Cardiac septum (tissue), 1 donor: ENCODE measurements at regions not wholly inside any gene's neighbourhood (a gene's known extent, or its start where the extent isn't known, plus 50 kb on each side); places are given as distances from the start of the nearest gene placed in this dataset.

Experiments used
- DNase-seq: peaks from one replicate; pipeline ENCODE4 v3.0.0-alpha.2; 2020; ENCODE audit warnings: low spot score
- intact Hi-C: fragments of 100-400 bp; cut with DNase I; formaldehyde crosslinking; loops from one replicate; pipeline ENCODE4 v1.14.0; 2022
- donor health status: DM: no; HTN: no; CAD: no.

DNA sequence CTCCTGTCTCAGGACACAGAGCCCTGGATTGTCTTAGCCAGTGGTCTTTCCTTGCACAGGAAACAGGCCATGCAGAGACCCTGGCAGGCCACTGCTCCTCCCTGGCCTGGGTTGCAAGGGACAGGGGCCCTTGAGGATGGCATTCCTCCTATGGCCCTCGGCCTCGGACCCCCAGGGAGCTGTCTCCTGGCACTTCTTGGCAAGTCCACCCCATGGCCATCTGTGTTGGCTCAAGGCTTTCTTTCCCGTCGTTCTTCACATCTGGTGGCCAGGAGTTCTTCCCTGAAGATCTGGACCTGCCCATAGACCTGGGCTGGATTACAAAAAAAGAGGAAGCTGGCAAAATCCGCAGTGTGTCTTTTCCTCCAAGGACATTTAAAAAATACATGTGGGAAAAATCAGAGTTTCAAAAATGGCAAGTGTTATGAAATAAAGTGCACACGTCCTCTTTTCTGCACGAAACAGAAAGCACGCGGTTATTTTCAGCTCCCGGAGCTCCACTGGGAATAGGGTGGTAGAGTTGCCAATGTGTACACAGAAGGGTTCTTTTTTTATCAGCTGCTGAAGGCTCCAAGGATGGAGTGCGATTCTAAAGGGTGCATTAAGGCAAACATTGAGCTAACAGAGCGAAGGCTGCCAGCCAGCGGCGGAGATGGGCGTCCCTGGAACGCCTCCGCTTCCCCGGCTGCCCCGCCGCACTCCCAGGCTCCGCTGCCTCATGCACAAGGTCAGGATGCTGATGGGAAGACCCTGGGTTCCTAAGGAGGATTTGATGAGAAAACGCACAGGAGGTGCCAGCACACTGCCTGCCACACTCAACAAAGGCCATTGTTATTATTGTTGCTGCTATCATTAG, 62.8 kb upstream of the FAM20C start:
- intact Hi-C loops, result no loop called here
- DNase-seq, result no peak

DNA sequence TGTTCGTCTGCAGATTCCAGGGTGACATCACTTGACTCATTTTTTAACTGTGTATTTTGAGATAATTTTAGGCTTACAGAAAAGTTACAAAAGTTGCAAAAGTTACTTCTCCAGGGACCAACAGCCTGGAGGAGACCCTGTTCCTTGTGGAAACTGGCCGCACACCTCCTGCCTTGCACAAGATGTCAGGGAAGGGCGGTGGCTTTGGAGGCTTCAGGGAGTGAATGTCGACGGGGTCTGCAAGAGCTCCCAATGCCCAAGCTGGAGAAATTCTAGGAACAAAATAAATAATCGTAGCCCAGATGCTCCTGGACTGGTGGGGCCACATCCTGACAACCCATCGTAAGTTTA, 62.2 kb upstream of the FAM20C start:
- no peak for DNase-seq
- intact Hi-C loops, result no loop called here

DNA sequence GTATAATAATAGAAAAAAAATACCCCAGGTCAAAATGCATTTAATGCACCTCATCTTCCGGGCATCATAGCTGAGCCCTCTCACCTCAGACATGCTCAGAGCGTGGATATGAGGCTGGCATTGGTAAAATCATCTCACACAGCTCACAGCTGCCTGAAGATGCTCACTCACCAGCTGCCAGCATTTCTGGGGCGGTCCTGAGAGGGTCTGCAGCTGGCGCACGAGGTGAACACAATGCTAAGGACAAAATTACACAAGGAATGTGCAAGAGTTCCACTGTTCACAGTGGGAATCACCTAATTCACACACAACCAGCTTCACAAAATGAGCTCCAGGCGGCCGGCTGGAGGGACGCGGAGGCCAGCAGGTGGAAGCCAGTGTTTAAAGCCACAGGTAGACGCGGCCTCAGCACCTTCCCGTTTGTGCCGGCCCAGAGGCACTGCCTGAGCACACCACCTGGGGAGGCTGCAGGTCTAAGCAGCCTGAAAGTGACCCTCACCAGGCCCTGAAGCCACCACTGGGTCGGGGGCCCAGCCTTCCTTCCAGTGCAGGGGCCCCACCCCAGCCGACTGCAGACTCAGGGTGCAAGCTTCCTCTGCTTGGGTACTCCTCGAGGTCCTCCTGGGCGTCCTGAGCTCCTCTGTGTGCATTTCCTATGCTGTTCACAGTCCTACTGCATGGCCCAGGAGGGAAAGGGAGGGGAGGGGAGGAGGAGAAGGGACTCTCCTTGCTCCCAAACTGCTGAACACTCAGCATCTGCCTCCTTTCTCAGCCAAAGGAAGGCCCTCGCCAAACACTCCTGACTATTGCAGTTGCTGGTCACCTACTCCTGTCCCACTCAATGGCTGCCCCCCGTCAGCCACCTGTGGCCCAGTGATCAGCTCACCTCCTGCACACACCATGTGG, 61.2 kb upstream of the FAM20C start:
- intact Hi-C loops, result no loop called here
- DNase-seq, result no peak

DNA sequence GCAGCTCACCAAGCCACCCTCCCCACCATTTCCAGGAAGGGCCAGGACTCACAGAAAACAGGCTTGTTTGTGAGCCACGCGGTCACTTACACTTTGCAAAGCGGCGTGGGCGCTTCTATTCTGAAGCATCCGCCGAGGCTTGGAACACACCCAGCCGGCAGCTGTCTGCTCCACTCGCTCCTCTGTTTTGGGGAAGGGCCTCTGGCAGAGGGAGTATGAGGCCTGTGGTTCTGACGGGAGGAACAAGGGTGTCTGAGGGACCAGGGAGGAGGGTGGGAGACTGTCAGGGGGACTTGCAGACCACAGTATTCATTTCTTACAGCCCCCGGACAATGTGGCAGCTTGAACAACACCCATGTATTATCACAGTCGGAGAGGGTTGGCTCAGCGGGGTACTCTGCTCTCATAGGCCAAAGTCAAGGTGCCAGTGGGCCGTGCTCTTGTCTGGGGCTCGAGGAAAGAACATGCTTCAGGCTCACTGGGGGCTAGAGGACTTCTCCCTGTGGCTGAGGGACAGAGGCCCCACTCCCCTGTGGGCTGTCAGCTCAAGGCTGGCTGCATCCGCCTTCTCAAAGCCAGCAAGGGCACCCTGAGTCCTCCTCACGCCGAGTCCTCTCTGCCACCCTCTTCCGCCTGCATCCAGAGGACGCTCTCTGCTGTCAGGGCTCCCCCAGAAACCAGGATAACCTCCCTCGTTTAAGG, 60.4 kb upstream of the FAM20C start:
- intact Hi-C loops, result no loop called here
- no peak for DNase-seq

DNA sequence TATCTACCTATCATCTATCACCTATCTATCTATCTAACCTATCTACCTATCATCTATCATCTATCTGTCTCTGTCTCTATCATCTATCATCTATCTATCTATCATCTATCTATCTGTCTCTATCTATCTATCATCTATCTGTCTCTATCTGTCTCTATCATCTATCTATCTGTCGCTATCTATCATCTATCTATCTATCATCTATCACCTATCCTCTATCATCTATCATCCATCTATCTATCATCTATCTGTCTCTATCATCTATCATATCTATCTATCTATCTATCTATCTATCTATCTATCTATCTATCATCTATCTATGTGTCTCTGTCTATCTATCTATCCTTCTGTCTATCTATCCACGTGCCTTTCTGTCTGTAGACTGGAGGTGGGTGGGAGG, 59.5 kb upstream of the FAM20C start:
- intact Hi-C loops, result no loop called here
- no peak for DNase-seq

DNA sequence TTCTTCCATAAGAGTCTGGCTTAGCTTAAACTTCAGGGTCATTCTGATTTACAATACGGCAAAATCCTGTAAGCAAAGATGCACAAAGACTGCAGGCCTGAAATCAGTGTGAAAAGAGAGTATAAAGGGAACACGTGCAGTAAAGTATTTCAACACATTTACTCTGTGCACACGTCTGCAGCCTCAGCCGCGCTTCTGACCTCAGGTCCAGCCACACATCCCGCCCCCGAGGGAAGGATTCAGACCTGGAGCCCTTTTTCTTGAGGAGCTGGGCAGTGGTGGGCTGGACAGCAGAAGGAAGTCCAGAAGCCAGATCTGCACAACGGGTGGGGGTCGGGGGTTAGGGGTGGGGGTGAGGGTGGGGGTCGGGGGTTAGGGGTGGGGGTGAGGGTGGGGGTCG, 58.9 kb upstream of the FAM20C start:
- no peak for DNase-seq
- intact Hi-C loops, result no loop called here

DNA sequence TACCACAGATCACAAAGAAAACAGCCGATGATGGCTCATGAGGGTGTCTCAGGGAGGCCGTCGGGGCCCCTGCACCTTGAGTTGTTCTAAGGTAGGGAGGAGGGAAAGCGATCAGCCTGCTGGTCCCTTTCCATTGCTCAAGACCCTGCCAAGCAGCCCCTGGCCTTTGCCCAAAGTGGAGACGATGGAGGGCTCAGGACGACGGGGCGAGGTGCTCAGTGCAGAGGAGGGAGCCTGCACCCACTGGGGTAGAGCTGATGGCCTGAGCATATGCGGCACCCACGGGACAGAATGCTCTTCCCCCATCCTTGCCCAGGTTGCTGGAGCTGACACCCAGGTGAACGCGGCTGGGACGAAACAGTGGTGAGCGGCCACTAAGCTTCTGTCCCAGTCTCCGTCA, 58.3 kb upstream of the FAM20C start:
- no peak for DNase-seq
- intact Hi-C loops, result no loop called here

DNA sequence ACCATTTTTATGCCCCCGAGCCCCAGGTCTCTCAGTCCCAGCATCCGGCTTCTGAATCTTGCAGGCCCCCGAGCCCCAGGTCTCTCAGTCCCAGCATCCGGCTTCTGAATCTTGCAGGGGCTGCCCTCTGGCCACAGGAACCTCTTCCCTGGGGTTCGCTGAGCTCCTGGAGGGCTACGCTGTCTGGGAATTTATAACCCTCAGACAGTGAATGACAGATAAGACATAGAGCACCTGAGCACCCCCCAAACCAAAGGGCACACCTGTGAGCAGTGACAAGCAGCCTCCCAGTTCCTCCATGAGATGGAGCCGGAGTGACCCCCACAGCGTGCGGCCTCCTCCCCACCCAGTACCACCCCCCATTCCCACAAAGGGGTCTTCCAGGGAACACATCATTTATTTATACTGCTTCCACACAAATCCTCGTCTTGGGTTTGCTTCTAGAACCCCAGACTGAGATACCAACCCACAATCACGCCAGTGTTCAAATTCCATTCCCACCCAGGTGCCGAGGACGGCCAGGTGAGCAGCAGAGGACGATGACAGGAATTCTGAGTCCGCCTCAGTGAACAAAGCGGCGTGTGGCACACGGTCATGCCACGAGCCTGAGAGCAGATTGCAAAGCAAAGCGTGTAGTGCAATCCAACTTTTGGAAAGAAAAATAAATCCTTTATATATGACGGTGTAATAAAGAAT, 57.7 kb upstream of the FAM20C start:
- intact Hi-C loops, result no loop called here
- DNase-seq, result no peak

DNA sequence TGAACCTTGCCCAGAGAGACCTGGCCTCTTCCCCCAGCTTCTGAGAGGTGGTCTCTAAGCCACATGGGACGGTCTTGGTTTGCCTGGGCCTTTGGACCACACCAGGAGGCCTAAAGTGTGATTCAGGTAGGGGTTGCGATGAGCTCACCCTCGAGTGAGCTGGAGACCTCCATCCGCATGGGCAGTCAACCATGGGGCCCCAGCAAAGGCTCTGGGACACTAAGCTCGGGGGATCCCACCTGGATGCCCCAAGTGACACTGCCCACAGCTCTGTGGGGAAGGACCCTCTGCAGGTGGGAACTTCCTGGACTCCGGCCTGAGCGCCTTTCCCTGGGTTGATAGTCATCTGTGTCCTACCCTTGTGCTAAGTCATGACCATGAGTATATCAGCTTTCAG, 57.1 kb upstream of the FAM20C start:
- intact Hi-C loops, result no loop called here
- no peak for DNase-seq

DNA sequence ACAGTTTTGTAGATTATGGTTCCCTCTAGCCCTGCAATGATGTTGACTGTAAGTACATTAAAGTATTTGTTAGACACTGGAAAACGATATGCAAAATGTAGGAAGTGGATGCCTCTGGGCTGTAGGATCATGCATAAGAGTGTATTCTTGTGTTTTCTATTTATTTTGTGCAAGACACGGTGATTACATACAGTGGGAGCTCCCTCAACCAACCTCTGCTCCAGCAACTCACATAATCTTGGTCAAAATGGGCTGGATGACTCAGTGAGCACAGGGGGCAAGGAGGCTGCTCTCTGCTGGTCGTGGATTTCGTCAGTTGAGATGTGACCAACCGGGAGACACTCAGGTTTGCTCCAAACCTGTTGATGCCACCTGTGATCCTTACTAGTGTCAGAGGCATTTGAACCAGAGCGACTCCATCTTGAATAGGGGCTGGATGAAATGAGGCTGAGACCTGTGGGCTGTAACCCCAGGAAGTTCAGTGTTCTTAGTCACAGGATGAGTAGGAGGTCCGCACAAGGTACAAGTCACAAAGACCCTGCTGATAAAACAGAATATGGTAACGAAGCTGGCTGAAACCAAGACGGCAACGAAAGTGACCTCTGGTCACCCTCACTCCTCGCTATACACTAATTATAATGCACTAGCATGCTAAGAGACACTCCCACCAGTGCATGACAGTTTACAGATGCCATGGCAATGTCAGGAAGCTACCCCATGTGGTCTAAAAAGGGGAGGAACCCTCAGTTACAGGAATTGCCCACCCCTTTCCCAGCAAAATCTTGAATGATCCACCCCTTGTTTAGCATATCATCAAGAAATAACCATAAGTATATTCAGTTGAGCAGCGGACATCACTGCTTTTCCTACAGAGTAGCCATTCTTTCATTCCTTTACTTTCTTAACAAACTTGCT, 56.4 kb upstream of the FAM20C start:
- intact Hi-C loops, result no loop called here
- no peak for DNase-seq

DNA sequence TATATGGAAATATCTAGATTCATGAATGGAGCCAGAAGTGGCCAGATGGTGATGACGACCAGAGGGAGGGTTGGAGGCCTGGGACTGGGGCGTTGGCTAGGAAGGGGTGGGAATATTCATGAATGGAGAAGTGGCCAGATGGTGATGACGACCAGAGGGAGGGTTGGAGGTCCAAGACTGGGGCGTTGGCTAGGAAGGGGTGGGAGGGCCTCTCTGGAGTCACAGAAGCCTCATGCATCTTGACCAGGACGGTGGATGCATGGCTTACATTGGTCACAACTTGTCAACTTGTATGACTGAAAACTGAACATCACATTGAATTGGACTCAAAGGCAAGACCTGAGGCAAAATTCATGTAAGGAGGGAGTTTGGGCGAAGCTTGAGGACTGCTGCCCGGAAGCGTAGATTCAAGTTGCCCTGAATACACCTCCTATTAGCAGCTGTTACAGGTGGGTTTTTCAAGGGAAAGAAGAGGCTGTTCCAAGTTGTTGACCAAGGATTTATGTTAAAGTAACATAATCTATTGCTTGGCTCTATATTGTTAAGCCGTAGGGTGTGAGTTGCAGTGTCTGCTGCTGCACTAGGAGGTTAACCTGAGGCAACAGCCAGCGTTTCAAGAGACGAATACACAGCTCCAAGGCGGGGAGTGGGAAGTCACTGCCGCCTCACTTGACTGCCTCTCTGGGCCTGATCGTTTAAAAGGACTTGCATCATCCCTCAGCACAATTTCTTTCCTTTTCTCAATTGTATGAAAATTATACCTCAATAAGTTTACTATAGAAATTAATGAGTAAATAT, 55.1 kb upstream of the FAM20C start:
- intact Hi-C loops, result no loop called here
- DNase-seq, result no peak

DNA sequence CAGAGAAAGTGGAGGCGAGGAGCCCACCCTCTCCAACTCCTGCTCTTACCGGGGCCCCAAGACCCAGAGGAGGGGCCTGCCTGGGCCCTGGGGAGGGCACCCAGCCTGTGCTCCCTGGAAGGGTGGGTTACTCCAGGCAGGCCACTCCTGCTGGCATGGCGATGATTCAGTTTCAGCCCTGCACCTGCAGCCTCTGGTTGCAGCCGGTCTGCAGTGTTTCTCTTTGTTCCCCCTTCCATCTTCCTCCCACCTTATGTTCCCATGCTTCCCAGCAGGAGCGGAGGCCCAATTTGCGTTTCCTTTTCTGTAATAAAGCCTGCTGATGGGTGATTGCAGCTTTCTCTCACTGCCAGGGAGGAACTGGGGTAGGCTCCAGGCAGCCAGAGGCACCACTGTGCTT, 53.2 kb upstream of the FAM20C start:
- intact Hi-C loops, result no loop called here
- DNase-seq, result no peak

DNA sequence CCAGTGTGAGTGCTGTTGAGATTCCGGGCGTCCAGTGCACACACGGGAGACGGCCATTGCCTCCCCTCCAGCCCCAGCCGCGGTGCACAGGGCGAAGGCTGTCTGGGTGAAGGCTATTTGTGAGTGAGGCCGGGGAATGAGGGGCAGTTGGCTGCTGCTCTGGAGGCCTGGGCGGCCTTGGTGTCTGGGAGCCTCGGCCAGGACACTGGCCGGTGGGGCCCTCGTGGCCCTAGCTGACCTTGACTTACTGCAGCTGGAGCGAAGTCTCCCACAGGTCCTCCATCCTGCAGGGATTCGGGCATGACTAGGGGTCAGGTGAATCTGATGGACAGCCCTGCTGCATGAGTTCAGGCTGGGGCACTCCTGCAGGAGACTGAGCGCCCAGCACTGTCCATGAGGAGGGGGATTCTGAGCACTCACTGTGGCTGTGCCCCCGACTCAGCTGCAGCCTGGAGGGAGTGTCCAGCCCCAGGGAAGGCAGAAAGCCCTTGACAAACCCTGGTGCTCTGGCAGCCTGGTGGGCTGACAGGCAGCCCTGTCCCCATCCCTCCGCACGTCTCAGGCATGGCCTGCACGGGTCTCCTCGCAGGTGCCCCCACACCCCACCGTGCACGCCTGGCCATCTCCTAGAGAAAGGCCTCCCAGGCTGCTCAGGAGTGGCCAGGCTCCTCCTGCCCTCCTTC, 52.7 kb upstream of the FAM20C start:
- no peak for DNase-seq

DNA sequence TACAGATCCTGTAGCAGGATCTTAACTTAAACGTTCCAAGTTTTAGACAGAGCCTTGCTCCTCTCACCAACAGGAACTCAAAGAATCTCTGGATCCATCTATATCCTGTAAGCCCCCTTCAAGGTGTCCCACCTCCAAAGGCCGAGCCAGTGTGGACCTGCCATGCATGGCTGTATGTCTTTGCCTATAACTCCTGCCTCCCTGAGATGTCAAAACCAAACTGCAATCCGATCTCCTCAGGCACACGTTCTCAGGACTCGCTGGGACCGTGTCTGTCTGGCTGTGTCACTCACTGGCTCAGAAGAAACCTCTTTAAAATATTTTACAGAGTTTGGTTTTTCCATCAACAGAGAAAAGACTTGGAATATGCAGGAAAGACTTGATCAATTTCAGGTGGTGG, 51.4 kb upstream of the FAM20C start:
- no peak for DNase-seq
- intact Hi-C loops, result loop anchor here (5.0 kb wide), 1 partner anchor 91 kb away; no protein-coding TSS in a partner anchor

More for the DNA sequence above, 52.7 kb upstream of the FAM20C start:
- intact Hi-C loops, result loop anchor here (5.0 kb wide), 1 partner anchor 93 kb away; no protein-coding TSS in a partner anchor

DNA sequence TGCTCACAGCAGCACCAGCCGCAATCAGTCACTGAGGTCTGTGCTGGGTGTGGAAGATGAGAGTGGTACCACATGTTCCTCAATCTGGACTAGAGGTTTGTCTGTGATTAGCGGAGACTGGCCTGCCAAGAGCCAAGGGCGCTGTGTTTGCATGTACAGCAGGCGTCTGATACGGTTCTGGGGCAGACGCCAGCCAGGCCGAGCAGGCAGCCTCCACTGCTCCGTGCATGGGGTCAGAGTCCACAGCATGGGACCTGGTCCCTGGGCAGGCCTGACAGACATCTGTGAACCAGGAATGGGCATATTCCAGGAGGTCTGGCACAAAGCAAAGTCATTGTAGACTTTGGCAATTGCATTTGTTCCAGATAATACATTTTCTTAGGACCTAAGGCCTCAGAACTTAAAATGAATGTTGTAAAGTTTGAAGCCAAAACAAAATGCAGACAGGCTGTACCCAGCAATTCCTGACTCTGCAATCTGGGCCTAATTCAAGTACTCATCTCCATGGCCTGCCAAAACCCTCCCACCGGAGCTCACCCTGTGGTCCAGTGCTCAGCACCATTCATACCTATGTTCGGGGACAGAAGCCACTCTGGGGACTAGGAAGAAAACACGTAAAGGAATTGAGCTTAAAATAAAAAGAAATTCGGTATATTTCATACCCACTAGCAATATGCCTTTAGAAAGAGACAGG, 50.0 kb upstream of the FAM20C start:
- DNase-seq, result no peak
- intact Hi-C loops, result loop anchor here (5.0 kb wide), 1 partner anchor 90 kb away; no protein-coding TSS in a partner anchor
